ENCODE measurements at regions not wholly inside any gene's neighbourhood (a gene's known extent, or its start where the extent isn't known, plus 50 kb on each side); places are given as distances from the start of the nearest gene placed in this dataset.

- no peak for DNase-seq (ENCODE audit: low read depth in 3 of 3)
Observed at GRCh38 chr2:217244815-217245214, 385.0 kb upstream of the TNP1 start.

- no peak for DNase-seq (ENCODE audit: low read depth in 3 of 3)
Observed at GRCh38 chr2:217242947-217243346, 383.1 kb upstream of the TNP1 start.

- no peak for DNase-seq (ENCODE audit: low read depth in 3 of 3)
Observed at GRCh38 chr2:217231724-217232123, 371.9 kb upstream of the TNP1 start.

- DNase-seq (ENCODE audit: low read depth in 3 of 3), result no peak
Observed at GRCh38 chr2:217231212-217231611, 371.3 kb upstream of the TNP1 start.

- no peak for DNase-seq (ENCODE audit: low read depth in 3 of 3)
Observed at GRCh38 chr2:217228732-217229131, 368.9 kb upstream of the TNP1 start.

- DNase-seq (ENCODE audit: low read depth in 3 of 3), result no peak
Observed at GRCh38 chr2:217227794-217228193, 367.9 kb upstream of the TNP1 start.

GRCh38 chr2:217225596-217225995 lies 365.7 kb upstream of the TNP1 start:
- no peak for DNase-seq (ENCODE audit: low read depth in 3 of 3)

- DNase-seq (ENCODE audit: low read depth in 3 of 3), result peak in 2 of 3 experiments; percentile 21 to 50
Observed at GRCh38 chr2:217223222-217223930, 363.5 kb upstream of the TNP1 start.

- no peak for DNase-seq (ENCODE audit: low read depth in 3 of 3)
Observed at GRCh38 chr2:217222309-217222910, 362.5 kb upstream of the TNP1 start.

GRCh38 chr2:217220228-217221013 lies 360.6 kb upstream of the TNP1 start:
- no peak for DNase-seq (ENCODE audit: low read depth in 3 of 3)

- no peak for DNase-seq (ENCODE audit: low read depth in 3 of 3)
Observed at GRCh38 chr2:217219164-217219520, 359.3 kb upstream of the TNP1 start.

GRCh38 chr2:217218269-217219163 lies 358.7 kb upstream of the TNP1 start:
- DNase-seq (ENCODE audit: low read depth in 3 of 3), result peak in 1 of 3 experiments; percentile 3

GRCh38 chr2:217216982-217217381 lies 357.1 kb upstream of the TNP1 start:
- no peak for DNase-seq (ENCODE audit: low read depth in 3 of 3)

GRCh38 chr2:217216316-217216715 lies 356.5 kb upstream of the TNP1 start:
- no peak for DNase-seq (ENCODE audit: low read depth in 3 of 3)

- no peak for DNase-seq (ENCODE audit: low read depth in 3 of 3)
Observed at GRCh38 chr2:217215877-217216276, 356.0 kb upstream of the TNP1 start.

GRCh38 chr2:217208867-217209266 lies 349.0 kb upstream of the TNP1 start:
- DNase-seq (ENCODE audit: low read depth in 3 of 3), result no peak

GRCh38 chr2:217207699-217208010 lies 347.8 kb upstream of the TNP1 start:
- DNase-seq (ENCODE audit: low read depth in 3 of 3), result no peak

- no peak for DNase-seq (ENCODE audit: low read depth in 3 of 3)
Observed at GRCh38 chr2:217206907-217207698, 347.2 kb upstream of the TNP1 start.

GRCh38 chr2:217206016-217206725 lies 346.3 kb upstream of the TNP1 start:
- no peak for DNase-seq (ENCODE audit: low read depth in 3 of 3)

GRCh38 chr2:217204358-217204757 lies 344.5 kb upstream of the TNP1 start:
- DNase-seq (ENCODE audit: low read depth in 3 of 3), result no peak

GRCh38 chr2:217203086-217203485 lies 343.2 kb upstream of the TNP1 start:
- no peak for DNase-seq (ENCODE audit: low read depth in 3 of 3)
